H1 (cell line): ENCODE measurements at regions not wholly inside any gene's neighbourhood (a gene's known extent, or its start where the extent isn't known, plus 50 kb on each side); places are given as distances from the start of the nearest gene placed in this dataset.

Source experiments
- CTCF ChIA-PET: fragments of 300-600 bp; sonication (Branson Sonifier 250); formaldehyde crosslinking; loops from one replicate; lab custom pipeline; 2021; ENCODE audit not compliant: partially characterized antibody; lab: Charles Lee
- POLR2A ChIA-PET: fragments of 300-600 bp; sonication (Branson Sonifier 250); formaldehyde crosslinking; loops from one replicate; lab custom pipeline; 2021; ENCODE audit warnings: inconsistent platforms; ENCODE audit not compliant: partially characterized antibody; lab: Charles Lee
- DNase-seq, 2 experiments: peaks; one replicate each; pipeline versions ENCODE4 v3.0.0 to v3.0.0-alpha.2; 2010 to 2022; ENCODE audit warnings: low spot score in 2 of 2, low read depth in 1 of 2, mixed read lengths in 1 of 2
- FAIRE-seq: peaks from 2 replicates; lab custom pipeline; 2011; peaks lifted over from hg19 to GRCh38; lab: Jason Lieb, UNC
- H2AFZ ChIP-seq: 2 replicates; pipeline ENCODE4 v1.8.1; 2012; ENCODE audit warnings: low read length, inconsistent platforms
- H2AK5ac ChIP-seq: 2 replicates; pipeline ENCODE4 v1.6.1; 2013; ENCODE audit warnings: low read depth, low read length
- H2BK120ac ChIP-seq: replicated peaks from 2 replicates; pipeline ENCODE3; 2013; ENCODE audit warnings: low read depth, low read length, inconsistent platforms
- H2BK12ac ChIP-seq: 2 replicates; pipeline ENCODE4 v1.6.1; 2013; ENCODE audit warnings: low read depth, low read length
- H2BK15ac ChIP-seq: 2 replicates; pipeline ENCODE4 v1.6.1; 2013; ENCODE audit warnings: low read length
- H2BK20ac ChIP-seq: 2 replicates; pipeline ENCODE4 v1.6.1; 2013; ENCODE audit warnings: low read length
- H2BK5ac ChIP-seq: 2 replicates; pipeline ENCODE4 v1.6.1; 2013; ENCODE audit warnings: low read depth, low read length
- H3K14ac ChIP-seq: 2 replicates; pipeline ENCODE4 v1.6.1; 2013; ENCODE audit warnings: inconsistent platforms; ENCODE audit not compliant: insufficient read length
- H3K18ac ChIP-seq: 2 replicates; pipeline ENCODE4 v1.6.1; 2013; ENCODE audit warnings: low read length; ENCODE audit errors: extremely low read depth
- H3K23ac ChIP-seq: 2 replicates; pipeline ENCODE4 v1.6.1; 2013; ENCODE audit warnings: inconsistent platforms; ENCODE audit not compliant: insufficient read length
- H3K23me2 ChIP-seq: 2 replicates; pipeline ENCODE4 v1.6.1; 2013; ENCODE audit warnings: low read depth, low read length
- H3K27ac ChIP-seq: 2 replicates; pipeline ENCODE4 v1.6.1; 2011; ENCODE audit warnings: low read depth, low read length, inconsistent platforms
- H3K27me3 ChIP-seq, 4 experiments: replicated peaks in 1 of 4; 1 replicate in 1 of 4; 2 replicates in 3 of 4; pipeline versions ENCODE4 v1.6.1 to v1.8.1; 2011 to 2013; ENCODE audit warnings: low read length in 3 of 4, mild to moderate bottlenecking in 3 of 4, inconsistent platforms in 2 of 4, mixed read lengths in 2 of 4, moderate library complexity in 1 of 4; ENCODE audit not compliant: control insufficient read depth in 3 of 4, insufficient read depth in 3 of 4; ENCODE audit errors: extremely low read depth in 1 of 4
- H3K36me3 ChIP-seq, 4 experiments: 2 replicates each; pipeline versions ENCODE4 v1.6.1 to v1.8.1; 2011 to 2013; ENCODE audit warnings: mild to moderate bottlenecking in 4 of 4, low read length in 3 of 4, moderate library complexity in 2 of 4, control low read depth in 1 of 4, inconsistent platforms in 1 of 4; ENCODE audit not compliant: insufficient read depth in 4 of 4, control insufficient read depth in 2 of 4
- H3K4ac ChIP-seq: replicated peaks from 2 replicates; pipeline ENCODE3; 2013; ENCODE audit warnings: low read length, low read depth, mixed read lengths, inconsistent platforms; ENCODE audit not compliant: insufficient read length
- H3K4me1 ChIP-seq, 4 experiments: replicated peaks in 1 of 4; 1 replicate in 1 of 4; 2 replicates in 3 of 4; pipeline versions ENCODE4 v1.6.1 to v1.8.1; 2011 to 2013; ENCODE audit warnings: low read length in 3 of 4, inconsistent platforms in 2 of 4, mixed read lengths in 1 of 4; ENCODE audit not compliant: insufficient read depth in 4 of 4, control insufficient read depth in 3 of 4
- H3K4me2 ChIP-seq, 2 experiments: 2 replicates each; pipeline versions ENCODE4 v1.6.1 to v1.8.1; 2011 to 2013; ENCODE audit warnings: low read depth in 2 of 2, low read length in 2 of 2, control low read depth in 1 of 2, inconsistent platforms in 1 of 2, mild to moderate bottlenecking in 1 of 2; ENCODE audit not compliant: insufficient read depth in 1 of 2
- H3K4me3 ChIP-seq, 4 experiments: fragments of 200-600, 300-600 bp in 1 of 4; sonication (generic), shearing (Covaris generic), sonication (Bioruptor Twin) in 1 of 4; 2 replicates each; pipeline versions ENCODE4 v1.5.1 to v1.8.1; 2011 to 2016; ENCODE audit warnings: low read length in 4 of 4, low read depth in 3 of 4, control low read depth in 2 of 4, inconsistent platforms in 2 of 4, mild to moderate bottlenecking in 2 of 4, mixed read lengths in 1 of 4, moderate library complexity in 1 of 4; ENCODE audit not compliant: insufficient read depth in 2 of 4; ENCODE audit errors: extremely low read depth in 1 of 4
- H3K56ac ChIP-seq: replicated peaks from 2 replicates; pipeline ENCODE3; 2013; ENCODE audit warnings: low read depth, mild to moderate bottlenecking, mixed read lengths, low read length, inconsistent platforms; ENCODE audit not compliant: insufficient read length
- H3K79me1 ChIP-seq: 2 replicates; pipeline ENCODE4 v1.6.1; 2013; ENCODE audit warnings: low read depth, low read length, control low read depth
- H3K79me2 ChIP-seq, 2 experiments: 2 replicates each; pipeline versions ENCODE4 v1.6.1 to v1.8.1; 2012 to 2013; ENCODE audit warnings: low read length in 2 of 2, mild to moderate bottlenecking in 2 of 2, inconsistent platforms in 1 of 2; ENCODE audit not compliant: insufficient read depth in 2 of 2, control insufficient read depth in 1 of 2
- H3K9ac ChIP-seq, 4 experiments: replicated peaks in 1 of 4; 1 replicate in 1 of 4; 2 replicates in 3 of 4; pipeline versions ENCODE4 v1.6.1 to v1.8.1; 2011 to 2013; ENCODE audit warnings: low read depth in 3 of 4, low read length in 3 of 4, control low read depth in 2 of 4, mild to moderate bottlenecking in 2 of 4, moderate library complexity in 2 of 4, inconsistent platforms in 1 of 4; ENCODE audit errors: extremely low read depth in 1 of 4
- H3K9me3 ChIP-seq, 2 experiments: 2 replicates each; pipeline versions ENCODE4 v1.6.1 to v1.8.1; 2012 to 2013; ENCODE audit warnings: mild to moderate bottlenecking in 2 of 2, moderate library complexity in 2 of 2, control low read depth in 1 of 2, inconsistent platforms in 1 of 2, low read depth in 1 of 2, low read length in 1 of 2, mixed read lengths in 1 of 2; ENCODE audit not compliant: insufficient read depth in 2 of 2
- H4K20me1 ChIP-seq, 2 experiments: replicated peaks in 1 of 2; 2 replicates each; pipeline versions ENCODE3 to v1.8.1; 2011 to 2013; ENCODE audit warnings: inconsistent platforms in 2 of 2, low read length in 2 of 2, mild to moderate bottlenecking in 1 of 2; ENCODE audit not compliant: insufficient read depth in 2 of 2, control insufficient read depth in 1 of 2
- H4K5ac ChIP-seq: 2 replicates; pipeline ENCODE4 v1.6.1; 2013; ENCODE audit warnings: low read length, low read depth, mixed read lengths, inconsistent platforms; ENCODE audit not compliant: insufficient read length
- H4K8ac ChIP-seq: 2 replicates; pipeline ENCODE4 v1.8.0; 2013; ENCODE audit warnings: mild to moderate bottlenecking, moderate library complexity, low read length, inconsistent platforms; ENCODE audit not compliant: insufficient read depth; ENCODE audit errors: extremely low read depth
- H4K91ac ChIP-seq: replicated peaks from 2 replicates; pipeline ENCODE3; 2013; ENCODE audit warnings: low read length, mixed read lengths, inconsistent platforms; ENCODE audit not compliant: insufficient read length
- CBX5 ChIP-seq: fragments of 300-800, 300-1000 bp; sonication (generic); IDR thresholded peaks from 2 replicates; pipeline ENCODE4 v1.7.1; 2016; ENCODE audit warnings: antibody characterized with exemption, low read length, low read depth
- CHD1 ChIP-seq: IDR thresholded peaks from 2 replicates; pipeline ENCODE4 v1.6.1; 2012; ENCODE audit warnings: low read depth, low read length, improper control_type of control experiment
- EGR1 ChIP-seq: IDR thresholded peaks from 2 replicates; pipeline ENCODE4 v1.6.1; 2011; ENCODE audit warnings: low read depth, low read length, borderline replicate concordance
- MAFK ChIP-seq: IDR thresholded peaks from 2 replicates; pipeline ENCODE4 v1.6.1; 2012; ENCODE audit warnings: low read depth, mild to moderate bottlenecking, improper control_type of control experiment, low read length
- RBBP5 ChIP-seq: IDR thresholded peaks from 2 replicates; pipeline ENCODE4 v1.7.1; 2012; ENCODE audit warnings: low read depth, mild to moderate bottlenecking, inconsistent platforms, low read length, moderate library complexity, borderline replicate concordance
- RFX5 ChIP-seq: IDR thresholded peaks from 2 replicates; pipeline ENCODE4 v1.6.1; 2011; ENCODE audit warnings: low read depth, low read length, improper control_type of control experiment, borderline replicate concordance
- SIX5 ChIP-seq: IDR thresholded peaks from 2 replicates; pipeline ENCODE4 v1.6.1; 2011; ENCODE audit warnings: mild to moderate bottlenecking, low read depth, low read length
- TAF7 ChIP-seq: optimal IDR thresholded peaks from 2 replicates; pipeline ENCODE3; 2011; ENCODE audit warnings: low read depth, mild to moderate bottlenecking, inconsistent platforms, low read length, moderate library complexity, borderline replicate concordance
- TEAD4 ChIP-seq: IDR thresholded peaks from 2 replicates; pipeline ENCODE4 v1.6.1; 2012; ENCODE audit warnings: low read depth, low read length, inconsistent platforms, mixed read lengths
- WGBS, 2 experiments: shearing (Covaris generic) in 1 of 2; methylation state at CpG; one replicate each; pipeline versions ENCODE4 v1.1.6 to v1.1.7; 2013 to 2015; ENCODE audit warnings: low lambda C conversion rate in 2 of 2, mixed read lengths in 2 of 2, inconsistent platforms in 1 of 2, low coverage in 1 of 2, missing lambda C conversion rate in 1 of 2; ENCODE audit not compliant: insufficient replicate concordance in 2 of 2, insufficient coverage in 1 of 2, insufficient read length in 1 of 2; ENCODE audit errors: extremely low coverage in 1 of 2, missing lambda C conversion rate in 1 of 2; 5-methylcytosine and 5-hydroxymethylcytosine counted together
- TF ChIP-seq, protein P1 (sequence below): IDR thresholded peaks from 2 replicates; pipeline ENCODE4 v1.6.1; 2012; ENCODE audit warnings: inconsistent platforms
- TF ChIP-seq, protein P2 (sequence below): IDR thresholded peaks from 2 replicates; pipeline ENCODE4 v1.6.1; 2011; ENCODE audit warnings: low read depth, mild to moderate bottlenecking, low read length; ENCODE audit not compliant: insufficient read depth
- TF ChIP-seq, protein P3 (sequence below): IDR thresholded peaks from 2 replicates; pipeline ENCODE4 v1.6.1; 2011; ENCODE audit warnings: low read length, improper control_type of control experiment

DNA sequence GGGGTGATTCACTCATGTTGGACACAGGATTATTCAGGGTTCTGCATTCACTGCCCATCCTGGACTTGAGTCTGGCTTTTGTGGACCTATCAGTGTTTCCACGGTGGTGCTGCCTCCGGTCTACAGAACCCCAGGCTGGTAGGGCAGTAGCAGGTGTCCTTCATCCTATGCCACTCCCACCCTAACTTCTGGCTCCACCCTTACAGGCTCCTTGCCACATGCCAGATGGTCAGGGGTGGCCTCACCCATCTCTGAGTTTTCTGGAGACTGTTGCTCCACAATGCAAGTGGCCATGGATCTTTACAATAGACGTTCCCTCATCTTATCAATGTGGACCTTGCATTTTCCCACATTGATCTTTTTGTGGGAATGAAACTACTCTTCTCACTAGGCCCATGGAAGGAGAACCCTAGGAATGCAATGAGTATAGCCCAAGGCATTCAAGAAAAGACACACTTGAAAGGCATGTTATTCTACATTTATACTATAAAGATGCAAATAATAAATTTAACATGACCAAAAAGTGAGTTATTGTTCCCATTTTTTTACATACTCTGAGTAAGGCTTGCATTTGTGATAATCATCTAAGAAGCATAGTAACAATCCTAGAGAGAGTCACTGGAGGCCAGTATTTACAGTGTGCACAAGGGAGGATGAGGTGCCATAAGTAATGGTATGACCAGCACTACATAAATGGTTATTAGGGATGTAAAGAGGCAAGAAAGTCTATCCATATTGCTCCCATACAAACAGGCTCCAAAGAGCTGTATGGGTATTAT is 57.4 kb upstream of the ADO start:
- Histone ChIP-seq H2BK15ac (no peak overlapping the region), H3K79me2 (no peaks in the 10 kb centered on the region), H3K18ac (no peak overlapping the region), H2BK120ac (no peak overlapping the region), H3K56ac (no peak overlapping the region), H3K9ac (no peak overlapping the region), H3K9me3 (no peaks in the 10 kb centered on the region), H3K79me1 (no peaks in the 10 kb centered on the region), H2BK20ac (no peak overlapping the region), H3K4me2 (no peak overlapping the region), H4K5ac (no peak overlapping the region), H3K27me3 (no peaks in the 10 kb centered on the region), H2AFZ (no peak overlapping the region), H4K20me1 (no peaks in the 10 kb centered on the region), H3K4me1 (no peaks in the 10 kb centered on the region), H2BK12ac (no peak overlapping the region), H4K8ac (no peak overlapping the region), H3K36me3 (no peaks in the 10 kb centered on the region), H2BK5ac (no peak overlapping the region), H3K23me2 (no peaks in the 10 kb centered on the region), H2AK5ac (no peak overlapping the region), H3K23ac (no peak overlapping the region), H4K91ac (no peak overlapping the region), H3K27ac (no peak overlapping the region), H3K4me3 (no peak overlapping the region), H3K14ac (no peak overlapping the region), H3K4ac (no peak overlapping the region)
- DNase-seq: no peak
- CTCF ChIA-PET: no interaction called here
- no peak for FAIRE-seq
- POLR2A ChIA-PET: no interaction called here
- WGBS, 2 experiments: 97% methylated on average over 3 of the region's 3 CpGs; no CpG with 5 or more reads in 1 of the 2 experiments
- TF ChIP-seq, protein P1, sequence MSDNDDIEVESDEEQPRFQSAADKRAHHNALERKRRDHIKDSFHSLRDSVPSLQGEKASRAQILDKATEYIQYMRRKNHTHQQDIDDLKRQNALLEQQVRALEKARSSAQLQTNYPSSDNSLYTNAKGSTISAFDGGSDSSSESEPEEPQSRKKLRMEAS: no peak
- TF ChIP-seq SIX5 (no peak), CHD1 (no peak), EGR1 (no peak), CBX5 (no peak), TEAD4 (no peak), MAFK (no peak), RBBP5 (no peak), RFX5 (no peak), TAF7 (no peak)
- TF ChIP-seq, protein P2, sequence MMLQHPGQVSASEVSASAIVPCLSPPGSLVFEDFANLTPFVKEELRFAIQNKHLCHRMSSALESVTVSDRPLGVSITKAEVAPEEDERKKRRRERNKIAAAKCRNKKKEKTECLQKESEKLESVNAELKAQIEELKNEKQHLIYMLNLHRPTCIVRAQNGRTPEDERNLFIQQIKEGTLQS: no peak
- TF ChIP-seq, protein P3, sequence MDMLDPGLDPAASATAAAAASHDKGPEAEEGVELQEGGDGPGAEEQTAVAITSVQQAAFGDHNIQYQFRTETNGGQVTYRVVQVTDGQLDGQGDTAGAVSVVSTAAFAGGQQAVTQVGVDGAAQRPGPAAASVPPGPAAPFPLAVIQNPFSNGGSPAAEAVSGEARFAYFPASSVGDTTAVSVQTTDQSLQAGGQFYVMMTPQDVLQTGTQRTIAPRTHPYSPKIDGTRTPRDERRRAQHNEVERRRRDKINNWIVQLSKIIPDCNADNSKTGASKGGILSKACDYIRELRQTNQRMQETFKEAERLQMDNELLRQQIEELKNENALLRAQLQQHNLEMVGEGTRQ: no peak
